ENCODE measurements at regions not wholly inside any gene's neighbourhood (a gene's known extent, or its start where the extent isn't known, plus 50 kb on each side); places are given as distances from the start of the nearest gene placed in this dataset.

GRCh38 chr20:41854765-41855164, 236.6 kb upstream of the CHD6 start:
- TF ChIP-seq, protein P1, sequence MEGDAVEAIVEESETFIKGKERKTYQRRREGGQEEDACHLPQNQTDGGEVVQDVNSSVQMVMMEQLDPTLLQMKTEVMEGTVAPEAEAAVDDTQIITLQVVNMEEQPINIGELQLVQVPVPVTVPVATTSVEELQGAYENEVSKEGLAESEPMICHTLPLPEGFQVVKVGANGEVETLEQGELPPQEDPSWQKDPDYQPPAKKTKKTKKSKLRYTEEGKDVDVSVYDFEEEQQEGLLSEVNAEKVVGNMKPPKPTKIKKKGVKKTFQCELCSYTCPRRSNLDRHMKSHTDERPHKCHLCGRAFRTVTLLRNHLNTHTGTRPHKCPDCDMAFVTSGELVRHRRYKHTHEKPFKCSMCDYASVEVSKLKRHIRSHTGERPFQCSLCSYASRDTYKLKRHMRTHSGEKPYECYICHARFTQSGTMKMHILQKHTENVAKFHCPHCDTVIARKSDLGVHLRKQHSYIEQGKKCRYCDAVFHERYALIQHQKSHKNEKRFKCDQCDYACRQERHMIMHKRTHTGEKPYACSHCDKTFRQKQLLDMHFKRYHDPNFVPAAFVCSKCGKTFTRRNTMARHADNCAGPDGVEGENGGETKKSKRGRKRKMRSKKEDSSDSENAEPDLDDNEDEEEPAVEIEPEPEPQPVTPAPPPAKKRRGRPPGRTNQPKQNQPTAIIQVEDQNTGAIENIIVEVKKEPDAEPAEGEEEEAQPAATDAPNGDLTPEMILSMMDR (IDR thresholded peaks at IDR 0.05), result no peak
- no peak for TF ChIP-seq POLR2A (IDR thresholded peaks at IDR 0.05)

Data from testis (tissue), 2 donors.